NT2/D1 (cell line): ENCODE measurements at regions not wholly inside any gene's neighbourhood (a gene's known extent, or its start where the extent isn't known, plus 50 kb on each side); places are given as distances from the start of the nearest gene placed in this dataset.

Source experiments
- DNase-seq: peaks from one replicate; pipeline ENCODE4 v3.0.0-alpha.2; 2011; ENCODE audit warnings: low read depth, low spot score
- H3K27me3 ChIP-seq: 2 replicates; pipeline ENCODE4 v1.6.0; 2011; ENCODE audit warnings: mild to moderate bottlenecking; ENCODE audit not compliant: insufficient read length, insufficient read depth
- H3K36me3 ChIP-seq: 2 replicates; pipeline ENCODE4 v1.6.1; 2011; ENCODE audit warnings: mild to moderate bottlenecking, low read length, mixed read lengths; ENCODE audit not compliant: insufficient read depth, insufficient read length
- H3K4me1 ChIP-seq: 2 replicates; pipeline ENCODE4 v1.5.1; 2011; ENCODE audit not compliant: insufficient read depth, insufficient read length
- H3K4me3 ChIP-seq: 2 replicates; pipeline ENCODE4 v1.5.1; 2011; ENCODE audit warnings: low read depth; ENCODE audit not compliant: insufficient read length
- H3K9ac ChIP-seq: 2 replicates; pipeline ENCODE4 v1.6.0; 2011; ENCODE audit warnings: low read depth; ENCODE audit not compliant: insufficient read length
- H3K9me3 ChIP-seq: 2 replicates; pipeline ENCODE4 v1.5.1; 2011; ENCODE audit warnings: mild to moderate bottlenecking, low read length; ENCODE audit not compliant: insufficient read depth
- SUZ12 ChIP-seq: IDR thresholded peaks from 2 replicates; pipeline ENCODE4 v1.6.1; 2011; ENCODE audit not compliant: insufficient read length, insufficient read depth; ENCODE audit errors: extremely low read depth
- YY1 ChIP-seq: IDR thresholded peaks from 2 replicates; pipeline ENCODE4 v1.6.1; 2011; ENCODE audit not compliant: insufficient read length, insufficient read depth
- ZNF274 ChIP-seq: IDR thresholded peaks from 2 replicates; pipeline ENCODE4 v1.6.1; 2011; ENCODE audit warnings: mild to moderate bottlenecking, low read depth, low read length

GRCh38 chr2:154934213-154934612, 235.7 kb downstream of the KCNJ3 start:
- no peak for TF ChIP-seq SUZ12
- TF ChIP-seq ZNF274 = no peak
- no peak for TF ChIP-seq YY1
- no peak overlapping the region for H3K9ac ChIP-seq

GRCh38 chr2:154924531-154924930, 226.0 kb downstream of the KCNJ3 start:
- DNase-seq = no peak
- Histone ChIP-seq H3K4me1 (no peaks in the 10 kb centered on the region), H3K27me3 (no peaks in the 10 kb centered on the region), H3K4me3 (no peak overlapping the region), H3K9ac (no peak overlapping the region), H3K36me3 (no peaks in the 10 kb centered on the region), H3K9me3 (no peaks in the 10 kb centered on the region)
- TF ChIP-seq YY1 = no peak
- TF ChIP-seq SUZ12 = no peak
- no peak for TF ChIP-seq ZNF274

More at GRCh38 chr2:154934213-154934612, 235.7 kb downstream of the KCNJ3 start:
- H3K4me1 ChIP-seq = no peaks in the 10 kb centered on the region
- DNase-seq = no peak
- H3K4me3 ChIP-seq = no peak overlapping the region
- no peaks in the 10 kb centered on the region for H3K36me3 ChIP-seq
- H3K9me3 ChIP-seq = peaks cover 11% of the 10 kb centered on the region
- H3K27me3 ChIP-seq = no peaks in the 10 kb centered on the region

GRCh38 chr2:154914561-154914960, 216.1 kb downstream of the KCNJ3 start:
- no peaks in the 10 kb centered on the region for H3K9me3 ChIP-seq
- TF ChIP-seq YY1 (no peak), SUZ12 (no peak)
- H3K4me1 ChIP-seq = no peaks in the 10 kb centered on the region
- no peak overlapping the region for H3K4me3 ChIP-seq
- H3K36me3 ChIP-seq = no peaks in the 10 kb centered on the region
- no peak for DNase-seq
- H3K27me3 ChIP-seq = no peaks in the 10 kb centered on the region
- no peak overlapping the region for H3K9ac ChIP-seq

GRCh38 chr2:154912215-154912614, 213.7 kb downstream of the KCNJ3 start:
- Histone ChIP-seq H3K9me3 (no peaks in the 10 kb centered on the region), H3K4me1 (peaks cover 2% of the 10 kb centered on the region), H3K9ac (no peak overlapping the region), H3K36me3 (no peaks in the 10 kb centered on the region), H3K4me3 (no peak overlapping the region), H3K27me3 (no peaks in the 10 kb centered on the region)
- no peak for TF ChIP-seq SUZ12
- TF ChIP-seq YY1 = no peak
- TF ChIP-seq ZNF274 = no peak
- DNase-seq = no peak

- no peak overlapping the region for H3K9ac ChIP-seq
- no peak overlapping the region for H3K4me3 ChIP-seq
- TF ChIP-seq SUZ12 (no peak), YY1 (no peak), ZNF274 (no peak)
- no peaks in the 10 kb centered on the region for H3K9me3 ChIP-seq
- no peaks in the 10 kb centered on the region for H3K27me3 ChIP-seq
- peaks cover 2% of the 10 kb centered on the region for H3K4me1 ChIP-seq
- no peak for DNase-seq
- H3K36me3 ChIP-seq = no peaks in the 10 kb centered on the region
These were observed 213.2 kb downstream of the KCNJ3 start for GRCh38 chr2:154911729-154912128.

- Histone ChIP-seq H3K36me3 (no peaks in the 10 kb centered on the region), H3K9me3 (no peaks in the 10 kb centered on the region), H3K4me1 (peaks cover 2% of the 10 kb centered on the region), H3K4me3 (no peak overlapping the region), H3K9ac (no peak overlapping the region), H3K27me3 (no peaks in the 10 kb centered on the region)
- no peak for DNase-seq
- TF ChIP-seq SUZ12 (no peak), YY1 (no peak), ZNF274 (no peak)
These were observed 212.2 kb downstream of the KCNJ3 start for GRCh38 chr2:154910701-154911100.

GRCh38 chr2:154908327-154908726, 209.8 kb downstream of the KCNJ3 start:
- H3K4me3 ChIP-seq = no peak overlapping the region
- no peaks in the 10 kb centered on the region for H3K36me3 ChIP-seq
- H3K9me3 ChIP-seq = no peaks in the 10 kb centered on the region
- H3K9ac ChIP-seq = no peak overlapping the region
- peaks cover 2% of the 10 kb centered on the region for H3K4me1 ChIP-seq
- no peaks in the 10 kb centered on the region for H3K27me3 ChIP-seq
- DNase-seq = peak; percentile 2
- no peak for TF ChIP-seq SUZ12
- no peak for TF ChIP-seq ZNF274
- no peak for TF ChIP-seq YY1
